ENCODE measurements at regions not wholly inside any gene's neighbourhood (a gene's known extent, or its start where the extent isn't known, plus 50 kb on each side); places are given as distances from the start of the nearest gene placed in this dataset.

DNA sequence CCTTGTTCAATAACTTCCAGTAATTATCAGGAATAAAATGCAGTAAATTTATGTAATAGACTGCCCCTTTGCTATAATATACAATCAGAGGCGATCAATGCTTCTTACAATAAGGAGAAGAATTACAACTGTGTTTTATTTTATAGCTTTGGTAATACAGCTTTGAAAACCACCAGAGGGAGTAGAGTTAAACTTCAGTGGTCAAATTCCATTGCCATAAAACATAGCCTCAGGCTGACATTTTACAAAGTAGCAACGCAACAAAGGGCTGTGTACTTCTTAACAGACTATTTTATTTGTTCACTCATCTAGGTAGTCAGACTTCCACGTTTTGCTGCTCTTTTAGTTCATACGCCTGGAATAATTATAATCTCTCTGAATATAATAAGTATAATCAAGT lies 58.5 kb downstream of the TEX13C start:
- no peaks in the 10 kb centered on the region for H3K9me3 Mint-ChIP-seq
- H3K4me1 Mint-ChIP-seq = no peaks in the 10 kb centered on the region
- no peak overlapping the region for H3K4me2 ChIP-seq
- no peaks in the 10 kb centered on the region for H3K27me3 Mint-ChIP-seq (ENCODE audit: insufficient read depth, low read depth)
- H3K36me3 Mint-ChIP-seq = no peaks in the 10 kb centered on the region
- H2AFZ ChIP-seq (replicated peaks) = no peak overlapping the region
- H3K4me1 ChIP-seq = no peaks in the 10 kb centered on the region
- H4K20me1 ChIP-seq (ENCODE audit: low read depth) = no peaks in the 10 kb centered on the region
- H3F3A ChIP-seq (ENCODE audit: low read depth) = no peaks in the 10 kb centered on the region
- H3K9me3 ChIP-seq (ENCODE audit: low read depth) = peaks cover 3% of the 10 kb centered on the region
- no peak overlapping the region for H3K27ac ChIP-seq
- no peak for DNase-seq (ENCODE audit: low spot score)
- H3K27ac Mint-ChIP-seq = no peak overlapping the region
- H3K4me3 ChIP-seq = no peak overlapping the region
- no peak overlapping the region for H3K9ac ChIP-seq
- TF ChIP-seq CTCF (IDR thresholded peaks at IDR 0.05) (no peak), EZH2 (IDR thresholded peaks at IDR 0.05) (no peak), EZH2phosphoT487 (IDR thresholded peaks at IDR 0.05) (no peak)
- H3K4me3 Mint-ChIP-seq = no peak overlapping the region
- no peaks in the 10 kb centered on the region for H3K36me3 ChIP-seq
- no peaks in the 10 kb centered on the region for H3K27me3 ChIP-seq
- no peaks in the 10 kb centered on the region for H3K79me2 ChIP-seq (ENCODE audit: low read depth)

DNA sequence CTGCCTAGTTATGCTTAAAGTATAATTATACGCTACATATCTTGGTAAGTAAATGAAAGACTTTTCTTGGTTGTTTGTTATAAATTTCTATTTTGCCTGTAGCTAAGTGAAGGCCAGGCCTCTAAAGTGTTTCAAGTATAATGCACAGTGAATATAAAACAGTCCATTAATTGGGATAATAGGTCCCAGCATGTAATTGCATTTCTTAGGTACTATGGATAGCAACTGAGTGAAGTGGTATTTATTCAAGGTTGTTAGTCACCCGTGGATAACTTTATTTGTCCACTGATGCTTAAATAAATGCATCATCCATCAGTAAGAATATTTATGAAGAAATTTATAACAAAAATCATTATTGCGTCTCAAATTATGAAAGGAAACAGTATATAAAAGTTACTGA lies 59.1 kb downstream of the TEX13C start:
- no peak for DNase-seq (ENCODE audit: low spot score)
- no peak overlapping the region for H3K4me2 ChIP-seq
- TF ChIP-seq EZH2 (IDR thresholded peaks at IDR 0.05) (no peak), CTCF (IDR thresholded peaks at IDR 0.05) (no peak), EZH2phosphoT487 (IDR thresholded peaks at IDR 0.05) (no peak)
- no peaks in the 10 kb centered on the region for H3K36me3 ChIP-seq
- no peaks in the 10 kb centered on the region for H3K36me3 Mint-ChIP-seq
- H3K27me3 ChIP-seq = no peaks in the 10 kb centered on the region
- no peak overlapping the region for H3K27ac Mint-ChIP-seq
- H3F3A ChIP-seq (ENCODE audit: low read depth) = no peaks in the 10 kb centered on the region
- H4K20me1 ChIP-seq (ENCODE audit: low read depth) = no peaks in the 10 kb centered on the region
- no peaks in the 10 kb centered on the region for H3K4me1 Mint-ChIP-seq
- H3K4me3 Mint-ChIP-seq = no peak overlapping the region
- H2AFZ ChIP-seq (replicated peaks) = no peak overlapping the region
- H3K9ac ChIP-seq = no peak overlapping the region
- no peaks in the 10 kb centered on the region for H3K79me2 ChIP-seq (ENCODE audit: low read depth)
- H3K4me3 ChIP-seq = no peak overlapping the region
- no peaks in the 10 kb centered on the region for H3K9me3 ChIP-seq (ENCODE audit: low read depth)
- no peak overlapping the region for H3K27ac ChIP-seq
- H3K9me3 Mint-ChIP-seq = no peaks in the 10 kb centered on the region
- no peaks in the 10 kb centered on the region for H3K4me1 ChIP-seq
- no peaks in the 10 kb centered on the region for H3K27me3 Mint-ChIP-seq (ENCODE audit: insufficient read depth, low read depth)

DNA sequence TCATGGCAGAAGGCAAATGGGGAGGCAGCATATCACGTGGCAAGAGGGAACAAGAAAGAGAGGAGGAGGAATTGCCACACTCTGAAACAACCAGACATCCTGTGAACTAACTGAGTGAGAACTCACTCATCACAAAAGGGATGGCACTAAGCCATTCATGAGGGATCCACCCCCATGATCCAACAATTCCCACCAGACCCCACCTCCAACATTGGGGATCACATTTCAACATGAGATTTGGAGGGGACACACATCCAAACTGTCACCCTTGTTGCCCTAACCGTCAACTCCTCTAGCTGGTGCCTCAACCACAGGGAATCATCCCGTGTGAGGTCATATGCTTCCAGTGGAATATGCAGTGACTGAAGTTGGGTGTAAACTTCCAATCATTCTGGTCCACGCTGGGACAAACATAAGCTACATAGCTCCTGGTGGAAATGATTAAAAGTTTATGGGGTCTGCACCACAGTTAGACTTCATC lies 62.5 kb downstream of the TEX13C start:
- DNase-seq (ENCODE audit: low spot score) = no peak
- no peaks in the 10 kb centered on the region for H3K4me1 Mint-ChIP-seq
- no peak overlapping the region for H3K27ac ChIP-seq
- no peak overlapping the region for H3K27ac Mint-ChIP-seq
- H4K20me1 ChIP-seq (ENCODE audit: low read depth) = no peaks in the 10 kb centered on the region
- no peak overlapping the region for H3K4me3 Mint-ChIP-seq
- H3K9ac ChIP-seq = no peak overlapping the region
- H3K27me3 ChIP-seq = no peaks in the 10 kb centered on the region
- H3K4me2 ChIP-seq = no peak overlapping the region
- no peaks in the 10 kb centered on the region for H3K9me3 Mint-ChIP-seq
- TF ChIP-seq EZH2phosphoT487 (IDR thresholded peaks at IDR 0.05) = no peak
- no peak for TF ChIP-seq CTCF (IDR thresholded peaks at IDR 0.05)
- TF ChIP-seq EZH2 (IDR thresholded peaks at IDR 0.05) = no peak
- no peaks in the 10 kb centered on the region for H3K4me1 ChIP-seq
- H3K4me3 ChIP-seq = no peak overlapping the region
- no peaks in the 10 kb centered on the region for H3F3A ChIP-seq (ENCODE audit: low read depth)
- H2AFZ ChIP-seq (replicated peaks) = no peak overlapping the region
- H3K27me3 Mint-ChIP-seq (ENCODE audit: insufficient read depth, low read depth) = no peaks in the 10 kb centered on the region
- H3K36me3 ChIP-seq = no peaks in the 10 kb centered on the region
- H3K36me3 Mint-ChIP-seq = no peaks in the 10 kb centered on the region
- no peaks in the 10 kb centered on the region for H3K79me2 ChIP-seq (ENCODE audit: low read depth)
- H3K9me3 ChIP-seq (ENCODE audit: low read depth) = no peaks in the 10 kb centered on the region

Data from neural progenitor cell (in vitro differentiated cells).